GM18868 (cell line): ENCODE measurements at regions not wholly inside any gene's neighbourhood (a gene's known extent, or its start where the extent isn't known, plus 50 kb on each side); places are given as distances from the start of the nearest gene placed in this dataset.
"Not testable (repeated sequence)": the region's sequence is repeated elsewhere in the genome, so short reads cannot be mapped to it uniquely, and the experiment has no call there.

Experiments used
- ATAC-seq: cut with Tn5 transposase; IDR thresholded peaks from one replicate; pipeline ENCODE4 v1.9.1; 2021; ENCODE audit warnings: mild to moderate bottlenecking, moderate library complexity; ENCODE audit not compliant: unreplicated experiment

DNA sequence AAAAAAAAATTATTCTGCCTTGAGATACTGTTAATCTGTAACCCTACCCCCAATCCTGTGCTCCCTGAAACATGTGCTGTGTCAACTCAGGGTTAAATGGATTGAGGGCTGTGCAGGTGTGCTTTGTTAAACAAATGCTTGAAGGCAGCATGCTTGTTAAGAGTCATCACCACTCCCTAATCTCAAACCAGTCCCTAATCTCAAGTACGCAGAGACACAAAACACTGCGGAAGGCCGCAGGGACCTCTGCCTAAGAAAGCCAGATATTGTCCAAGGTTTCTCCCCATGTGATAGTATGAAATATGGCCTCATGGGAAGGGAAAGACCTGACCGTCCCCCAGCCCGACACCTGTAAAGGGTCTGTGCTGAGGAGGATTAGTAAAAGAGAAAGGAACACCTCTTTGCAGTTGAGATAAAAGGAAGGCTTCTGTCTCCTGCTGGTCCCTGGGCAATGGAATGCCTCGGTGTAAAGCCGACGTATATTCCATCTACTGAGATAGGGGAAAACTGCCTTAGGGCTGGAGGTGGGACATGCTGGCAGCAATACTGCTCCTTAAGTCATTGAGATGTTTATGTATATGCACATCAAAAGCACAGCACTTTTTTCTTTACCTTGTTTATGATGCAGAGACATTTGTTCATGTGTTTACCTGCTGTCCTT, 402.6 kb downstream of the TBC1D32 start:
- not testable (repeated sequence) for ATAC-seq

GRCh38 chr6:120930500-120930899, 403.8 kb downstream of the TBC1D32 start:
- not testable (repeated sequence) for ATAC-seq

DNA sequence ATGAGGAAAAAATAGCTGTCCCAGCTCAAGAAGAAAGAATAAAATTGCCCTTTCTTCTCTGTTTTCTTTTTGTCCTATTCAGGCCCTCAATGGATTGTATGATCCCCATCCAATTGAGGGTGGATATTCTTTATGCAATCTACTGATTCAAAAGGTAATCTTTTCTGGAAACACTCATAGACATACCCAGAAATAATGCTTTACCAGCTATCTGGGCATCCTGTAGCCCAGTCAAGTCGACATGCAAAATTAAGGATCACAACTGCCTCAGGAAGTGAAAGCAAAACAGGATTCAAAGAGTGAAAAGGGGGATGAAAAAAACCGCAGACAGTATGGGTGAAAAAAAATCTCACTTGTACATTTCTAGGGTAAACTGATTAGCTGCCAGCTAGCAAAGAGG, 410.1 kb downstream of the TBC1D32 start:
- no peak for ATAC-seq

DNA sequence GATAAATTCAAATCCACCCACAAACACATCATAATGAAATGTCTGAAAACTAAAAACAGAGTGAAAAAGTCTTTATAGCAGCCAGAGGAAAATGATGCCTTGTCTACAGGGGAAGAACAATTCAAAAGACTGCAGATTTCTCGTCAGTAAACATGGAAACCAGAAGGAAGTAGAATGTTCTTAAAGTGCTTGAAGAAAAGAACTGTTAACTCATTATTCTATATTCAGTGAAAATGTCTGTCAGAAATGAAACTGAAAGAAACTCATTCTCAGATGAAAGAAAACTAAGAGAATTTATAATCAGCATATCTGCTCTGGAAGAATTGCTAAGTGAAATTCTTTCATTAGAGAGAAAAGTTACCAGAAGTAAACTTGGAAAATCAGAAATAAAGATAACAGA, 416.1 kb downstream of the TBC1D32 start:
- no peak for ATAC-seq

DNA sequence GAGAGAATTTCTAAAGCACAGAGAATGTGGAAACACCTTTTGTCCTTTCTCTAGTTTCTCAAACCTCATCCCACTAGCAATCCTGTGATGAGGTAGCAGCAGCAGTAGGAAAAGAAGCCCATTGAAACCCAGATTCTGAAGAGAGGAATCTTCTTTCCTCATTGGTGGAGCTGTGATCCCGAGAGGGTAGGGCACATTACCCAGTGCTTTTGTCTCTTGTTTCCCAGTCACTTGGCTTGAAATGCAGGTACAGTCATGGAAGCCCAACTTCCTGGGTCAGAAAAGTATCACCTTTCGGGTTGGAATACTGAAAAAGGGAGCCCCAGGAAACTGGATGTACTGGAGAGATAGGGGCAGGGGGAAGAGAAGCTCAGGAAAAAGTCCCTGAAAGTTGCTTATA, 417.4 kb downstream of the TBC1D32 start:
- ATAC-seq: no peak

- ATAC-seq: no peak
Observed at GRCh38 chr6:120913486-120913885, 420.8 kb downstream of the TBC1D32 start.

- no peak for ATAC-seq
Observed at GRCh38 chr6:120908767-120909166, 425.5 kb downstream of the TBC1D32 start.

DNA sequence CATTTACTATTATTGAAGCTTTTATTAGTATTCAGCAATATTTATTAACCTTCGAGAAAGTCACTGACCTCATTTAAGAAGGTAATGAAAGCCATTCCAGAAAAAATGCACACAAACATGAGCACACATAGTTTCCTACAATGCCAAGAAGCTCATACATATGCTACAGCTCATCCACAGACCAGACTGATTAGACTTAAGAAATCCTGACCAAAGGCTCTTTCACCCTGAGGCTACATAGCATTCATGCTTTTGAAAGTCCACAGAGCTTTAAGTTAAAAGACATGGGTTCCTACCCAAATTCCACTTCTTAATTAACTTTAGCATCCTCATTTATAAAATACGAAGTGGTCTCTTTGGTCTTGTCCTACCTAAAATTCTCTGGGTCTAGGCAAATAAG, 430.4 kb downstream of the TBC1D32 start:
- no peak for ATAC-seq

DNA sequence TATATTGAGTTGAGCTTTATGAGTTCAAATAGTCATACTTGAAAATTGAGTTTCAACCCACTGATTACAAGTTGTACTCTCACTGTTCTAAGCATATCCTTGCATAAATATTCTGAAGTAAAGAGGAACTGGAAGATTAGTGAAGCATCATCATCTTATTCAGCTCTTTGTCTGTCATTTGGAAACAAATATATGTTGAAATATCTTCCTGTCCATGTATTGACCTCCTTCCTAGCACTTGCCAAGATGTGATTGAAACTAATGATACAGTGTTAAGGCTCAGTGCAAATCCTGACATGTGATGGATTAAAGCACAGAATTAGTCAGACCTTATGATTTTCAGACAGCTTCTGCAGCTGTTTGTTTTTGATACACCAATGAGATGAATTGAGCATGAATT, 434.3 kb downstream of the TBC1D32 start:
- peak; percentile 87 for ATAC-seq

GRCh38 chr6:120894077-120894476, 440.2 kb downstream of the TBC1D32 start:
- no peak for ATAC-seq

DNA sequence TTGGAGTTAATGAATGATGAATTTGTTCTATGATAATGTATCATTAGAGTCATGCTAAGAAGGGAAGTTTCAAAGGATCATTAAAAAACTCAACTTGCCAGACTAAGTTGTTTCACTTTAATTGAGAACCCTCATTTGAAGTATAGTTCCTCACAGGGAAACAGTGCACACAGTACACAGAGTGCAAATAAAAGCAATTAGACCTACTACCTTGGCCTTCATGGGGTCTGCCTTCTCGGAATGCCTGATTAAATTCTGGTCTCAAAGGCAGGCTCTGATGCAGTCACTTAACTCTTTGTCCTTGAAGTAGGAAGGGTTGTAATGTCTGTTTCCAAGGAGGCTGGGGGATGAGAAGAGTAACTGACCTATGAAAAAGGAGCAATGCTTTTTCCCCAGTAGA, 457.3 kb downstream of the TBC1D32 start:
- ATAC-seq: no peak

GRCh38 chr6:120876424-120876823, 457.9 kb downstream of the TBC1D32 start:
- peak; percentile 77 for ATAC-seq

- ATAC-seq: peak; percentile 32
Observed at GRCh38 chr6:120875900-120876299, 458.4 kb downstream of the TBC1D32 start.

- ATAC-seq: no peak
Observed at GRCh38 chr6:120874422-120874821, 459.9 kb downstream of the TBC1D32 start.

- no peak for ATAC-seq
Observed at GRCh38 chr6:120873125-120873865, 461.0 kb downstream of the TBC1D32 start.

- ATAC-seq: no peak
Observed at GRCh38 chr6:120872262-120872578, 462.1 kb downstream of the TBC1D32 start.

DNA sequence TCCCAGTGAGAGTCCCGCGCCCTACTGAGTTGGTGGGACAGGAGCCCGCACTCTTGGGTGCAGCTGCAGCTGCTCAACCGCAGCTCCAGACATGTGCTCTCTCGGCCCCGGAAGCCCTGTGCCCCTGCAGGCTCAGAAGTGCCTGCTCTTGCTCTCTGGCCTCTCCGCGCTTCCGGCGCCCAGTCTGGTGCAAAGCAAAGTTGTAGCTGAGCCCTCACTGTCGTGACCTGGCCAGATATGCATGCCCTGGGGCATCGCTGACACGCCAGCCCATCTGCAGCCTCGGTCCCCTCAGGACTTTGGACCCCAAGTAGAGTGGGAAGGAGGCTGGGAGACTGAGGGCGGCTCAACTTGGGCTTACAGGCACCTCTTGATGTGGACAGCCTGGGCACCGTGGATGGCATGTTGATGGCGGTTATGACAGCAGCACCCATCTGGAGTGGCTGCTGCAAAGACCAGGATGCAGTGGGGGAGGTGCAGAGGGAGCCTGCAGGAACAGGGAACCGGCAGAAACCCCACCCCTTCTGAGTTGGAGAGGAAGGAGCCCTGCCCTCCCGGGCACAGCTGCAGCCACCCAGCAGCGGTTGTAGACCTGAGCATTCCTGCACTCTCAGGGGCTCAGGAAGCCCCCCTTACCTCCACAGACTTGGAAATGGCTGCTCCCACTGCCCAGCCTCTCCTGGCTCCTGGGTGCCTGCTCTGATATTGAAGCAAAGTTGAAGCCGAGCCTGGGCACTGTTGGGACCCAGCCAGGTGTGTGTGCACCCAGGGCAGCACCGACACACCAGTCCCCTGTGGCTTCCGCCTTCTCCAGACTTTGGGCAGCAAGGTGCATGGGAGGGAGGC, 462.6 kb downstream of the TBC1D32 start:
- no peak for ATAC-seq

- ATAC-seq: no peak
Observed at GRCh38 chr6:120869397-120869796, 464.9 kb downstream of the TBC1D32 start.

DNA sequence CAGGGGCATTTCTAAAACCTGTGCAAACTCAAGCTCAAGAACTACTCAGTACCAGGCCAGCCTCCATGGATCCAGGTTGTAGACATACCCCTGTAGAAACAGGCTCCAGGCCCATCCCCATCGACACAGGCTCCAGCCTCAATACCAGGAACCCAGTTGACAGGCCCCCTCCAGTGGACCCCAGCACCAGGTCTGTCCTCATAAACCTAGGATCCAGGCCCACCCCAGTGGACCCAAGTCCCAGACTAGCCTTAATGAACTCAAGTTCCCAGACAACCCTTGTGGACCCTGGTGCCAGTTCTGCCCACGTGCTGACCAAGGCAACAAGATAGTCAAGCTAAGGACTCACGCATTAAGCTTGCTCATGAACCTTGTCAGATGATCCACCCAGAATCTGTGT, 476.9 kb downstream of the TBC1D32 start:
- no peak for ATAC-seq

- no peak for ATAC-seq
Observed at GRCh38 chr6:120854583-120854982, 479.7 kb downstream of the TBC1D32 start.

DNA sequence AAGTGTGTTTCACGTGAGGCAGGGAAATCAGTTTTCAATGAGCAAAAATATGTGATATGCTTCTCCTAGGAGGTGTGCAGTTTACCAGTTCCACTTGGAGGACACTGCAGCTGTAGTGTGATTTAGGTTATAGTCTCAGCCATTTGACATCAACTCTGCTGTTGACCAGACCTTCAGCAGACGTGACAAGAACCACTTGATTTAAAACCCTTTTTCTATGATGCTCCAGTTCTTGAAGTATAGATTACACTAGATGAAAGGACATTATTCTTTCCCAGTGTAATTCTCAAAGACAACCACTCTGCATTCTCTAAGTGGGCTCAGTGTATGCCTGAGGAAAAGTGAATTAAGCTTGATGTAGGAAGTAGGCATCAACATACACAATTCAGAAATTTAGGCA, 480.8 kb downstream of the TBC1D32 start:
- no peak for ATAC-seq

DNA sequence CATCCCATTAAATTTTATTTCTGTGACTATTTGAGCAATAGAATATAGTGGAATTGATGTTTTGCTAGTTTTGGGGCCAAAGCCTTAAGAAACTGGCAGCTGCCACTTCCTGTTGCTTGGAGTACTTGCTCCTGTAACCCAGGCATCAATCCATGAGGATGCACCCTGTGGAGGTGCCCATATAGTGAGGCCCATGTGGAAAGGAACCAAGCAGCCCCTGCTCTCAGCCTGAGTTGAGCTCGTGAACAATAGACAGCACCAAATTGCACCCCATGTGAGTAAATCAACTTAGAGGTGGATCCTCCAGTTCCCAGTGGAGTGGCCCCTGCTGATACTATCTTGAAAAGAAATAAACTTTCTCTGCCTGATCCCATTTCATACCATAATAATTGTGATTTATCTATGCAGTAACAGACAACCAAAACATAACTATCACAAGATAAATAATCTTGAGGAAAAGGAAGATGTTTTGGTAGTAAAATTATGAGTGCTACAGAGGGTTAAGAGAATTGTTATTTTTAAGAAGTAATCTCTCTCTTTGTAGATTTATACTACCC, 481.9 kb downstream of the TBC1D32 start:
- no peak for ATAC-seq
